Kidney (tissue), 13 donors: ENCODE measurements at regions not wholly inside any gene's neighbourhood (a gene's known extent, or its start where the extent isn't known, plus 50 kb on each side); places are given as distances from the start of the nearest gene placed in this dataset.
A peak's percentile ranks its signal among the peaks of the same experiment; 100 is the strongest.

ENCODE experiments used
- DNase-seq, 5 donors: peaks; one replicate each; pipeline ENCODE4 v3.0.0-alpha.2; 2013 to 2020
- FAIRE-seq: peaks from 2 replicates; lab custom pipeline; 2012; peaks lifted over from hg19 to GRCh38; lab: Jason Lieb, UNC
- H3K27ac ChIP-seq, 2 donors: one replicate each; pipeline ENCODE4 v1.7.0; 2013; ENCODE audit warnings: low read depth in 2 of 2, low read length in 2 of 2, inconsistent platforms in 1 of 2
- H3K27me3 ChIP-seq: one replicate; pipeline ENCODE4 v1.7.1; 2013; ENCODE audit warnings: low read length, inconsistent platforms; ENCODE audit not compliant: control insufficient read depth, insufficient read depth
- H3K36me3 ChIP-seq, 3 donors: one replicate each; pipeline versions ENCODE4 v1.7.0 to v1.7.1; 2013; ENCODE audit warnings: low read length in 3 of 3, control low read depth in 1 of 3, inconsistent platforms in 1 of 3; ENCODE audit not compliant: insufficient read depth in 3 of 3, control insufficient read depth in 2 of 3
- H3K4me1 ChIP-seq, 3 donors: one replicate each; pipeline versions ENCODE4 v1.7.0 to v1.7.1; 2013; ENCODE audit warnings: low read length in 3 of 3, inconsistent platforms in 1 of 3, low read depth in 1 of 3; ENCODE audit not compliant: control insufficient read depth in 2 of 3, insufficient read depth in 2 of 3
- H3K4me3 ChIP-seq, 3 donors: one replicate each; pipeline versions ENCODE4 v1.7.0 to v1.8.1; 2013; ENCODE audit warnings: low read length in 3 of 3, control low read depth in 1 of 3, inconsistent platforms in 1 of 3
- H3K9ac ChIP-seq, 3 donors: one replicate each; pipeline versions ENCODE4 v1.7.0 to v1.7.1; 2013; ENCODE audit warnings: low read length in 3 of 3, control low read depth in 1 of 3, inconsistent platforms in 1 of 3
- H3K9me3 ChIP-seq, 3 donors: one replicate each; pipeline versions ENCODE4 v1.7.0 to v1.7.1; 2013; ENCODE audit warnings: low read length in 3 of 3, control low read depth in 1 of 3, inconsistent platforms in 1 of 3; ENCODE audit not compliant: control insufficient read depth in 2 of 3, insufficient read depth in 1 of 3
- intact Hi-C: fragments of 100-400 bp; cut with DNase I; formaldehyde crosslinking; loops from one replicate; pipeline ENCODE4 v1.11.1; 2022
- TF ChIP-seq, protein P1 (sequence below): IDR thresholded peaks from 3 replicates; pipeline ENCODE4 v1.5.1; 2012; ENCODE audit warnings: mild to moderate bottlenecking, moderate library complexity, borderline replicate concordance; ENCODE audit not compliant: insufficient read depth; ENCODE audit errors: extremely low read depth
- donor health status: control.
- donor health status: control.
- donor health status: control.
- donor health status: control.
- donor health status: control.
- donor health status: DM: yes; HTN: yes; CAD: no.
- donor health status: Normal renal cell carcinoma (clear cell type).

GRCh38 chr16:82263521-82264143, 93.6 kb upstream of the MPHOSPH6 start:
- intact Hi-C loops: no loop called here
- Histone ChIP-seq H3K9ac (no peak overlapping the region), H3K4me1 (no peaks in the 10 kb centered on the region), H3K36me3 (no peaks in the 10 kb centered on the region), H3K27ac (no peak overlapping the region), H3K4me3 (no peak overlapping the region), H3K27me3 (no peaks in the 10 kb centered on the region), H3K9me3 (no peaks in the 10 kb centered on the region)
- no peak for FAIRE-seq
- TF ChIP-seq, protein P1, sequence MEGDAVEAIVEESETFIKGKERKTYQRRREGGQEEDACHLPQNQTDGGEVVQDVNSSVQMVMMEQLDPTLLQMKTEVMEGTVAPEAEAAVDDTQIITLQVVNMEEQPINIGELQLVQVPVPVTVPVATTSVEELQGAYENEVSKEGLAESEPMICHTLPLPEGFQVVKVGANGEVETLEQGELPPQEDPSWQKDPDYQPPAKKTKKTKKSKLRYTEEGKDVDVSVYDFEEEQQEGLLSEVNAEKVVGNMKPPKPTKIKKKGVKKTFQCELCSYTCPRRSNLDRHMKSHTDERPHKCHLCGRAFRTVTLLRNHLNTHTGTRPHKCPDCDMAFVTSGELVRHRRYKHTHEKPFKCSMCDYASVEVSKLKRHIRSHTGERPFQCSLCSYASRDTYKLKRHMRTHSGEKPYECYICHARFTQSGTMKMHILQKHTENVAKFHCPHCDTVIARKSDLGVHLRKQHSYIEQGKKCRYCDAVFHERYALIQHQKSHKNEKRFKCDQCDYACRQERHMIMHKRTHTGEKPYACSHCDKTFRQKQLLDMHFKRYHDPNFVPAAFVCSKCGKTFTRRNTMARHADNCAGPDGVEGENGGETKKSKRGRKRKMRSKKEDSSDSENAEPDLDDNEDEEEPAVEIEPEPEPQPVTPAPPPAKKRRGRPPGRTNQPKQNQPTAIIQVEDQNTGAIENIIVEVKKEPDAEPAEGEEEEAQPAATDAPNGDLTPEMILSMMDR: peak; percentile 79
- DNase-seq: peak in 4 of 5 donors; percentile 51 to 79 (median 62)

DNA sequence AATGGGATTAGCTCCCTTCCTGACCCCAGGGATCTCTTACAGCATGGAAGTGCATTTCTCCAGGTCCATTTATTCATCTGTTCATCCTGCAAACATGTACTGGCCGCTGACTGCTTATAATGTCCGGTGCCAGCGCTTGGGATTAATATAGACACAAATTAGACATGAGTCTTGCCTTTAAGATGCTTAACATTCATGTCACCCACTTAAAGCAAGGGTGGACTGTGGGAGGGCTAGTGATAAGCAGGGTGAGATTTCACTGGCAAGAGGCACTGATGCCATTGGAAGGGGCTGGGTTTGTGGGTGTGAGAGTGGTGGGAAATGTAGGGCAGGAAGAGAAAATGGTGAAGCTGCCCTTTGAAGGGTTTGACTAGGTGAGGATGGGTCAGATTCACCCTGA, 92.2 kb upstream of the MPHOSPH6 start:
- TF ChIP-seq, protein P1: no peak
- Histone ChIP-seq H3K36me3 (no peaks in the 10 kb centered on the region), H3K4me1 (no peaks in the 10 kb centered on the region), H3K9ac (no peak overlapping the region), H3K4me3 (no peak overlapping the region), H3K27ac (no peak overlapping the region), H3K27me3 (no peaks in the 10 kb centered on the region), H3K9me3 (no peaks in the 10 kb centered on the region)
- DNase-seq: no peak
- intact Hi-C loops: no loop called here
- FAIRE-seq: no peak

- FAIRE-seq: no peak
- Histone ChIP-seq H3K27me3 (no peaks in the 10 kb centered on the region), H3K27ac (no peak overlapping the region), H3K36me3 (no peaks in the 10 kb centered on the region), H3K9ac (no peak overlapping the region), H3K4me1 (no peaks in the 10 kb centered on the region), H3K9me3 (no peaks in the 10 kb centered on the region), H3K4me3 (no peak overlapping the region)
- intact Hi-C loops: no loop called here
- TF ChIP-seq, protein P1: no peak
- DNase-seq: no peak
Measured at GRCh38 chr16:82260212-82260795, 90.3 kb upstream of the MPHOSPH6 start.

DNA sequence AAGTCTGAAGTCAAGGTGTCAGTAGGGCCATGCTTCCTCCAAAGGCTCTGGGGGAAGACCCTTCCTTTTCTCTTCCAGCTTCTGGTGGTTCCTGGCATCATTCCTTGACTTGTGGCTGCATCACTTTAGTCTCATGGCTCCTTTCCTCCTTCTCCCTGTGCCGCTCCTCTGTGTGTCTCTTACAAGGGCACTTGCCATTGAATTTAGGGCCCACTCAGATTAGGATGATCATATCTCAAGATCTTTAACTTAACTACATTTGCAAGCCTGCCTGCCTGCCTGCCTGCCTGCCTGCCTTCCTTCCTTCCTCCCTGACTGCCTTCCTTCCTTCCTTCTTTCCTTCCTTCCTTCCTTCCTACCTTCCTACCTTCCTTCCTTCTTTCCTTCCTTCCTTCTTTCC, 89.7 kb upstream of the MPHOSPH6 start:
- Histone ChIP-seq H3K27ac (no peak overlapping the region), H3K4me3 (no peak overlapping the region), H3K27me3 (no peaks in the 10 kb centered on the region), H3K9me3 (no peaks in the 10 kb centered on the region), H3K36me3 (no peaks in the 10 kb centered on the region), H3K4me1 (no peaks in the 10 kb centered on the region), H3K9ac (no peak overlapping the region)
- intact Hi-C loops: no loop called here
- TF ChIP-seq, protein P1: no peak
- FAIRE-seq (no peak), DNase-seq (no peak)
